ENCODE measurements at regions not wholly inside any gene's neighbourhood (a gene's known extent, or its start where the extent isn't known, plus 50 kb on each side); places are given as distances from the start of the nearest gene placed in this dataset.
A peak's percentile ranks its signal among the peaks of the same experiment; 100 is the strongest.

GRCh38 chr7:17471325-17471724 lies 172.9 kb downstream of the AHR start:
- no peak overlapping the region for H3K27ac ChIP-seq

GRCh38 chr7:17472518-17472917 lies 174.1 kb downstream of the AHR start:
- Histone ChIP-seq H3K4me3 (no peak overlapping the region), H3K27ac (no peak overlapping the region)

More at GRCh38 chr7:17471325-17471724, 172.9 kb downstream of the AHR start:
- H3K4me3 ChIP-seq = no peak overlapping the region

GRCh38 chr7:17472939-17473338 lies 174.5 kb downstream of the AHR start:
- Histone ChIP-seq H3K27ac (no peak overlapping the region), H3K4me3 (no peak overlapping the region)

GRCh38 chr7:17474724-17475344 lies 176.4 kb downstream of the AHR start:
- H3K27ac ChIP-seq = no peak overlapping the region
- no peak overlapping the region for H3K4me3 ChIP-seq

- no peak overlapping the region for H3K27ac ChIP-seq
- H3K4me3 ChIP-seq = no peak overlapping the region
These were observed 178.7 kb downstream of the AHR start for GRCh38 chr7:17477182-17477581.

GRCh38 chr7:17481118-17481517 lies 182.7 kb downstream of the AHR start:
- no peak overlapping the region for H3K4me3 ChIP-seq
- no peak overlapping the region for H3K27ac ChIP-seq

- Histone ChIP-seq H3K27ac (no peak overlapping the region), H3K4me3 (no peak overlapping the region)
These were observed 186.9 kb downstream of the AHR start for GRCh38 chr7:17485368-17485767.

GRCh38 chr7:17485904-17486303 lies 187.5 kb downstream of the AHR start:
- H3K27ac ChIP-seq = no peak overlapping the region
- H3K4me3 ChIP-seq = no peak overlapping the region

GRCh38 chr7:17486835-17487234 lies 188.4 kb downstream of the AHR start:
- Histone ChIP-seq H3K27ac (peak overlapping the region in 2 of 21 experiments; percentile 3), H3K4me3 (no peak overlapping the region)

- H3K27ac ChIP-seq = peak overlapping the region in 4 of 21 experiments; percentile 0 to 57 (median 18)
- H3K4me3 ChIP-seq = no peak overlapping the region
These were observed 188.9 kb downstream of the AHR start for GRCh38 chr7:17487343-17487742.

- Histone ChIP-seq H3K27ac (no peak overlapping the region), H3K4me3 (no peak overlapping the region)
These were observed 190.4 kb downstream of the AHR start for GRCh38 chr7:17488829-17489228.

- Histone ChIP-seq H3K27ac (peak overlapping the region in 4 of 21 experiments; percentile 26 to 42 (median 31)), H3K4me3 (no peak overlapping the region)
These were observed 191.5 kb downstream of the AHR start for GRCh38 chr7:17489961-17490360.

GRCh38 chr7:17490825-17491224 lies 192.4 kb downstream of the AHR start:
- no peak overlapping the region for H3K4me3 ChIP-seq
- no peak overlapping the region for H3K27ac ChIP-seq

GRCh38 chr7:17492437-17492836 lies 194.0 kb downstream of the AHR start:
- Histone ChIP-seq H3K4me3 (no peak overlapping the region), H3K27ac (peak overlapping the region in 1 of 21 experiments; percentile 51)

GRCh38 chr7:17493446-17493845 lies 195.0 kb downstream of the AHR start:
- Histone ChIP-seq H3K4me3 (no peak overlapping the region), H3K27ac (no peak overlapping the region)

GRCh38 chr7:17495655-17496394 lies 197.4 kb downstream of the AHR start:
- H3K27ac ChIP-seq = peak overlapping the region in 10 of 21 experiments; percentile 5 to 59 (median 24)

GRCh38 chr7:17497136-17497535 lies 198.7 kb downstream of the AHR start:
- Histone ChIP-seq H3K4me3 (no peak overlapping the region), H3K27ac (peak overlapping the region in 11 of 21 experiments; percentile 3 to 59 (median 32))

More at GRCh38 chr7:17495655-17496394, 197.4 kb downstream of the AHR start:
- H3K4me3 ChIP-seq = no peak overlapping the region

- H3K27ac ChIP-seq = peak overlapping the region in 12 of 21 experiments; percentile 3 to 59 (median 28)
- H3K4me3 ChIP-seq = no peak overlapping the region
These were observed 199.2 kb downstream of the AHR start for GRCh38 chr7:17497549-17498167.

GRCh38 chr7:17498230-17498629 lies 199.8 kb downstream of the AHR start:
- no peak overlapping the region for H3K4me3 ChIP-seq
- H3K27ac ChIP-seq = peak overlapping the region in 10 of 21 experiments; percentile 10 to 75 (median 42)

- Histone ChIP-seq H3K27ac (peak overlapping the region in 16 of 21 experiments; percentile 3 to 75 (median 52)), H3K4me3 (no peak overlapping the region)
These were observed 202.3 kb downstream of the AHR start for GRCh38 chr7:17500736-17501135.

All from skin epidermis (tissue), 12 donors.